Suprapubic skin (tissue), 4 donors: ENCODE measurements at regions not wholly inside any gene's neighbourhood (a gene's known extent, or its start where the extent isn't known, plus 50 kb on each side); places are given as distances from the start of the nearest gene placed in this dataset.

Experiments used
- CTCF ChIP-seq, 2 donors: fragments of 200-600 bp in 1 of 2; fragments of 450-650 bp in 1 of 2; sonication (generic) in 1 of 2; IDR thresholded peaks; one replicate each; pipeline ENCODE4 v1.5.1; 2016 to 2019; ENCODE audit warnings: antibody characterized with exemption in 2 of 2, mild to moderate bottlenecking in 1 of 2, moderate library complexity in 1 of 2
- EP300 ChIP-seq: sonication (generic); formaldehyde crosslinking; IDR thresholded peaks from one replicate; pipeline ENCODE4 v1.6.1; 2017; ENCODE audit warnings: antibody characterized with exemption
- POLR2A ChIP-seq, 2 donors: fragments of 450-650 bp; IDR thresholded peaks; one replicate each; pipeline ENCODE4 v1.6.1; 2017; ENCODE audit warnings: antibody characterized with exemption in 2 of 2, mild to moderate bottlenecking in 2 of 2, moderate library complexity in 2 of 2
- POLR2AphosphoS5 ChIP-seq, 3 donors: sonication (generic); formaldehyde crosslinking; IDR thresholded peaks; one replicate each; pipeline ENCODE4 v1.6.1; 2017; ENCODE audit warnings: antibody characterized with exemption in 3 of 3

- TF ChIP-seq POLR2A (IDR thresholded peaks at IDR 0.05) = no peak
- no peak for TF ChIP-seq CTCF (IDR thresholded peaks at IDR 0.05)
- TF ChIP-seq EP300 = no peak
- TF ChIP-seq POLR2AphosphoS5 (IDR thresholded peaks at IDR 0.05) = no peak
Measured at GRCh38 chr6:126170433-126170832, 169.5 kb upstream of the CENPW start.
